HL-60 (cell line): ENCODE measurements at regions not wholly inside any gene's neighbourhood (a gene's known extent, or its start where the extent isn't known, plus 50 kb on each side); places are given as distances from the start of the nearest gene placed in this dataset.

Experiments
- GABPA ChIP-seq: IDR thresholded peaks from 2 replicates; pipeline ENCODE4 v1.6.1; 2012; ENCODE audit warnings: low read depth
- POLR2AphosphoS5 ChIP-seq: IDR thresholded peaks from 2 replicates; pipeline ENCODE4 v1.6.1; 2012; ENCODE audit warnings: low read depth
- REST ChIP-seq: IDR thresholded peaks from 2 replicates; pipeline ENCODE4 v1.6.1; 2012; ENCODE audit warnings: low read depth; ENCODE audit not compliant: insufficient replicate concordance
- SPI1 ChIP-seq: IDR thresholded peaks from 2 replicates; pipeline ENCODE4 v1.6.1; 2012; ENCODE audit warnings: low read depth, mild to moderate bottlenecking, borderline replicate concordance
- TF ChIP-seq, protein P1 (sequence below): IDR thresholded peaks from one replicate; pipeline ENCODE4 v1.5.1; 2011; ENCODE audit warnings: low read length, control low read depth, inconsistent platforms; ENCODE audit not compliant: insufficient read depth

- TF ChIP-seq, protein P1, sequence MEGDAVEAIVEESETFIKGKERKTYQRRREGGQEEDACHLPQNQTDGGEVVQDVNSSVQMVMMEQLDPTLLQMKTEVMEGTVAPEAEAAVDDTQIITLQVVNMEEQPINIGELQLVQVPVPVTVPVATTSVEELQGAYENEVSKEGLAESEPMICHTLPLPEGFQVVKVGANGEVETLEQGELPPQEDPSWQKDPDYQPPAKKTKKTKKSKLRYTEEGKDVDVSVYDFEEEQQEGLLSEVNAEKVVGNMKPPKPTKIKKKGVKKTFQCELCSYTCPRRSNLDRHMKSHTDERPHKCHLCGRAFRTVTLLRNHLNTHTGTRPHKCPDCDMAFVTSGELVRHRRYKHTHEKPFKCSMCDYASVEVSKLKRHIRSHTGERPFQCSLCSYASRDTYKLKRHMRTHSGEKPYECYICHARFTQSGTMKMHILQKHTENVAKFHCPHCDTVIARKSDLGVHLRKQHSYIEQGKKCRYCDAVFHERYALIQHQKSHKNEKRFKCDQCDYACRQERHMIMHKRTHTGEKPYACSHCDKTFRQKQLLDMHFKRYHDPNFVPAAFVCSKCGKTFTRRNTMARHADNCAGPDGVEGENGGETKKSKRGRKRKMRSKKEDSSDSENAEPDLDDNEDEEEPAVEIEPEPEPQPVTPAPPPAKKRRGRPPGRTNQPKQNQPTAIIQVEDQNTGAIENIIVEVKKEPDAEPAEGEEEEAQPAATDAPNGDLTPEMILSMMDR, result no peak
- TF ChIP-seq POLR2AphosphoS5 (no peak), SPI1 (no peak), GABPA (no peak), REST (no peak)
Observed at GRCh38 chr13:40194224-40194806, 472.1 kb downstream of the FOXO1 start.
